MM.1S (cell line): ENCODE measurements at regions not wholly inside any gene's neighbourhood (a gene's known extent, or its start where the extent isn't known, plus 50 kb on each side); places are given as distances from the start of the nearest gene placed in this dataset.

Experiments used
- DNase-seq: peaks from one replicate; pipeline ENCODE4 v3.0.0-alpha.2; 2015
- H2AFZ ChIP-seq: fragments of 300-600 bp; sonication (generic); 2 replicates; pipeline ENCODE4 v1.6.0; 2016; ENCODE audit warnings: antibody characterized with exemption, low read length
- H3F3A ChIP-seq: fragments of 300-600 bp; sonication (generic); 2 replicates; pipeline ENCODE4 v1.6.1; 2016; ENCODE audit warnings: mild to moderate bottlenecking, antibody characterized with exemption, low read length, moderate library complexity, mixed read lengths; ENCODE audit not compliant: insufficient read depth
- H3K27ac ChIP-seq: fragments of 300-600 bp; sonication (generic); 2 replicates; pipeline ENCODE4 v1.5.1; 2016; ENCODE audit warnings: mild to moderate bottlenecking, low read length
- H3K27me3 ChIP-seq: fragments of 300-600 bp; sonication (generic); replicated peaks from 2 replicates; pipeline ENCODE4 v1.6.0; 2016; ENCODE audit warnings: low read length; ENCODE audit not compliant: insufficient read depth
- H3K36me3 ChIP-seq: fragments of 300-600 bp; sonication (generic); replicated peaks from 2 replicates; pipeline ENCODE4 v1.6.1; 2016; ENCODE audit warnings: mild to moderate bottlenecking, low read length, mixed read lengths; ENCODE audit not compliant: insufficient read depth
- H3K4me1 ChIP-seq: fragments of 300-600 bp; sonication (generic); 2 replicates; pipeline ENCODE4 v1.6.1; 2016; ENCODE audit warnings: low read length, mixed read lengths
- H3K4me2 ChIP-seq: fragments of 300-600 bp; sonication (generic); 2 replicates; pipeline ENCODE4 v1.6.0; 2016; ENCODE audit warnings: low read depth, low read length
- H3K4me3 ChIP-seq: fragments of 300-600 bp; sonication (generic); 2 replicates; pipeline ENCODE4 v1.5.1; 2016; ENCODE audit warnings: low read length, mixed read lengths
- H3K79me2 ChIP-seq: fragments of 300-600 bp; sonication (generic); 2 replicates; pipeline ENCODE4 v1.6.1; 2016; ENCODE audit warnings: mixed run types, low read length, mixed read lengths
- H3K9ac ChIP-seq: fragments of 300-600 bp; sonication (generic); 2 replicates; pipeline ENCODE4 v1.6.1; 2016; ENCODE audit warnings: low read length, mixed read lengths
- H3K9me2 ChIP-seq: fragments of 300-600 bp; sonication (generic); replicated peaks from 2 replicates; pipeline ENCODE4 v1.6.1; 2016; ENCODE audit warnings: mild to moderate bottlenecking, low read length, mixed read lengths; ENCODE audit not compliant: insufficient read depth
- H3K9me3 ChIP-seq: fragments of 300-600 bp; sonication (generic); replicated peaks from 2 replicates; pipeline ENCODE4 v1.6.1; 2016; ENCODE audit warnings: mild to moderate bottlenecking, low read length, mixed read lengths; ENCODE audit not compliant: insufficient read depth
- H4K20me1 ChIP-seq: fragments of 300-600 bp; sonication (generic); 2 replicates; pipeline ENCODE4 v1.6.1; 2016; ENCODE audit warnings: mild to moderate bottlenecking, low read length, moderate library complexity, mixed read lengths; ENCODE audit not compliant: insufficient read depth
- CTCF ChIP-seq: fragments of 300-600 bp; sonication (generic); IDR thresholded peaks from 2 replicates; pipeline ENCODE4 v1.5.1; 2016; ENCODE audit warnings: antibody characterized with exemption, low read length, mixed read lengths
- EZH2 ChIP-seq: fragments of 300-600 bp; sonication (generic); optimal IDR thresholded peaks from 2 replicates; pipeline ENCODE3; 2017; ENCODE audit warnings: low read depth, mild to moderate bottlenecking, antibody characterized with exemption, low read length, mixed read lengths
- EZH2phosphoT487 ChIP-seq: fragments of 300-600 bp; sonication (generic); IDR thresholded peaks from 2 replicates; pipeline ENCODE4 v1.6.1; 2018; ENCODE audit warnings: antibody characterized with exemption, low read length

- Histone ChIP-seq H3K9ac (no peak overlapping the region), H3K27me3 (no peaks in the 10 kb centered on the region), H3K4me2 (no peak overlapping the region), H3F3A (no peaks in the 10 kb centered on the region), H3K9me2 (no peaks in the 10 kb centered on the region), H3K4me1 (peaks cover 4% of the 10 kb centered on the region), H3K36me3 (no peaks in the 10 kb centered on the region), H3K9me3 (no peaks in the 10 kb centered on the region), H3K4me3 (no peak overlapping the region), H4K20me1 (no peaks in the 10 kb centered on the region), H3K79me2 (no peaks in the 10 kb centered on the region), H3K27ac (no peak overlapping the region), H2AFZ (no peak overlapping the region)
- no peak for TF ChIP-seq EZH2
- TF ChIP-seq EZH2phosphoT487: no peak
- no peak for TF ChIP-seq CTCF
- no peak for DNase-seq
These were observed 685.3 kb downstream of the KCNA4 start for GRCh38 chr11:29331451-29332010.

DNA sequence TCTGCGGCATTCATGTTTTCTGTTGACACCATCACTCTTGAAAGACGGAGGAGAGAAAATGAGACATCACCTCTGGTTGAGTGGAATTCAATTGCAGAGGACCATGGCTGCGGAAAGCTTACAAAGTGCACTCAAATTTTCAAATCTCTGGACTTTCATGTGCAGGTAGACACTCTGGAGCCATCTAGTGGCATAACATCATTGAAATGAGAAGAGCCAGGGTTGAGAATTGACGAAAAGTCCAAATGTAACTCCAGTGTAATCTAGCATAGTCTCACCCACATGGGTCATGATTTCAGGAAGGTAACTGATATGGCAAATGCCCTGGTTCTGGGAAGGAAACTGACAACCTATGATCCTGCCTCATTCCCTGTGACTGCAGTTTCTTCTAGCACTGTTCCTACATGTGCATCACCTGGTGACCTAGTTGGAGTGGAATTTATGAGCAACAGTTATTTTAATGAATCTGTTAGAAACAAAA is 687.8 kb downstream of the KCNA4 start:
- Histone ChIP-seq H3K36me3 (no peaks in the 10 kb centered on the region), H3F3A (no peaks in the 10 kb centered on the region), H3K4me1 (peaks cover 3% of the 10 kb centered on the region), H4K20me1 (no peaks in the 10 kb centered on the region), H3K4me3 (no peak overlapping the region), H3K79me2 (no peaks in the 10 kb centered on the region), H3K27me3 (no peaks in the 10 kb centered on the region), H3K9me2 (no peaks in the 10 kb centered on the region), H3K27ac (no peak overlapping the region), H3K9ac (no peak overlapping the region), H2AFZ (no peak overlapping the region), H3K4me2 (no peak overlapping the region), H3K9me3 (no peaks in the 10 kb centered on the region)
- TF ChIP-seq EZH2phosphoT487: no peak
- TF ChIP-seq EZH2: no peak
- peak; percentile 68 for TF ChIP-seq CTCF
- peak; percentile 36 for DNase-seq

DNA sequence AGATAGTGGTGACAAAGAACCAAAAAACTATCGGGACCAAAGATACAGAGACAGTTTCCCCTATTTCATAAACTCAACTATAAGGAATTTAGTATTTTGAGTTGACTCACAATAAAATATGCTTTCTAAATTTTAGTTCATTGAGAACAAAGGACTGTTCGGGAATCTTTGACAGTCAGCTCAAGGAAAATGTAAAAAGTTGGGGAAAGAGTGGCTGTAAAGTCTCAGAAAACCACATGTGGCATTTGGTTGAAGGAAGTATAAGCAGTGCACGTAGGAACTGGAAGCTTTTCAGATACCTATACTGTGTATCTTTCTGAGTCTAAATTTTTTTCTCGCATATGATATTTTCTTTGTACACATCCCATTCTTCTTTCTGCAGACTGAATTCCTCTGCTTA is 688.9 kb downstream of the KCNA4 start:
- Histone ChIP-seq H3K27me3 (no peaks in the 10 kb centered on the region), H3K4me2 (no peak overlapping the region), H3K4me3 (no peak overlapping the region), H3K4me1 (no peaks in the 10 kb centered on the region), H3K9me3 (no peaks in the 10 kb centered on the region), H3K27ac (no peak overlapping the region), H3F3A (no peaks in the 10 kb centered on the region), H3K36me3 (no peaks in the 10 kb centered on the region), H4K20me1 (no peaks in the 10 kb centered on the region), H3K79me2 (no peaks in the 10 kb centered on the region), H2AFZ (no peak overlapping the region), H3K9ac (no peak overlapping the region), H3K9me2 (no peaks in the 10 kb centered on the region)
- no peak for DNase-seq
- no peak for TF ChIP-seq CTCF
- no peak for TF ChIP-seq EZH2
- TF ChIP-seq EZH2phosphoT487: no peak
